NOMO-1 treated with dmso at 0.1 percent for 144 hours (cell line): ENCODE measurements at regions not wholly inside any gene's neighbourhood (a gene's known extent, or its start where the extent isn't known, plus 50 kb on each side); places are given as distances from the start of the nearest gene placed in this dataset.
"Not testable (repeated sequence)": the region's sequence is repeated elsewhere in the genome, so short reads cannot be mapped to it uniquely, and the experiment has no call there.

Experiments used
- DNase-seq: peaks from one replicate; lab custom pipeline; 2025; ENCODE audit not compliant: unreplicated experiment; lab: John Stamatoyannopoulos, UW

- DNase-seq = no peak
Observed at GRCh38 chr5:97576956-97577355, 393.9 kb upstream of the RIOK2 start.

- DNase-seq = not testable (repeated sequence)
Observed at GRCh38 chr5:97579977-97580376, 396.9 kb upstream of the RIOK2 start.

DNA sequence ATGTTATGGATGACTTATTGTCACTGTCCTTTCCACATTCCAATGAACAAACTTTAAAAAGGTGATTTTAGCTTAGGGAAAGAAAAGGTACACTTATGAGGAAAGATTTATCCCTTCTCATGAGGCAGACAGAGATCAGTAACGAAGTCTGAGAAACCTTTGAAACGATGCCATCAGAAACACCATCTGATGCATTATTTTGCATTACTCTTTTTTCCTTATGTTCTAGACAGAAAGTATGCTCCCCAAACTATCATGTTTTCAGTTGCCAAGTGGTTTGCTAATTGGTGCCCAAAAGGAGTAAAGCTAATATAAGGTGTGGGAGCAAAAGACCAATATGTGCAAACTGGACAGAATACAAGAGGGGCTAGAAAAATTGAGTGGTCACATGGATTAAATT lies 397.7 kb upstream of the RIOK2 start:
- DNase-seq = no peak

- no peak for DNase-seq
Observed at GRCh38 chr5:97591781-97592180, 408.7 kb upstream of the RIOK2 start.

DNA sequence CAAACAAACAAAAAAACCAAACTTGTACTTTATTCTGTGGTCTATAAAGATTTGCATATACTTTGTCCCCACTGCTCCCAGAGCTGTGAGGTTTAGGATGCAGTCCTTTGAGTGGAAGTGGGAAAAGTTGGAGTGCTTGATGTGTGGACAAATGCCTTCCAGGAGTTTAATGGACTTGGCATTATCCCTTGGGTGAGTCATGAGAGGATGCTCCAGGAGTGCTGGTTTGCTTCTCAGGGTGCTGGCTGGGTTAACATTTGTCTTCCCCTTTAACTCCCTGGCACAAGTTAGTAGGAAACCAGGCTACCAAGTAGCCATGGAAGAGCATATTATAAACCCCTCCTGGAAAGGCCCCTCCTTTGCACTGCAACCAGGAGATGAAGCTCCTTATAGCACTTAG lies 417.4 kb upstream of the RIOK2 start:
- DNase-seq = no peak

- no peak for DNase-seq
Observed at GRCh38 chr5:97601651-97602050, 418.6 kb upstream of the RIOK2 start.

GRCh38 chr5:97606531-97606930 lies 423.5 kb upstream of the RIOK2 start:
- DNase-seq = no peak

DNA sequence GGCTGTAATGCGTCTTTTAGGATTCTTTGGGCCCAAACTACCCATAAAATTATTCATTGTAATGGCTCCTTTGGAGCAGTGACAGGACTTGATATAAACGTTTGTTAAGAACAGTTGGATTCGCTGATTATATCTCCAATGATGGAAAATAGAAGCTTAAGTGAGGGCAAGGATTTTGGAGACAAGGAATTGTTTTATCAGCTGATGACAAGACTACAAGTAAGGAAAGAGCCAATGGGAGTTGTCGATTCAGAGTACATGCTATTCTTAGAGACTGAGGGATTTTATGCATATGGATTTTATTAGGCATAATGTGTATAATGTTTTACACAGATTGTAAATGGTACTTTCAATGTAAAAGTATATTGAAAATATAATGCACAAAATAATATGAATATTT lies 425.5 kb upstream of the RIOK2 start:
- no peak for DNase-seq

GRCh38 chr5:97618721-97619120 lies 435.7 kb upstream of the RIOK2 start:
- DNase-seq = no peak

DNA sequence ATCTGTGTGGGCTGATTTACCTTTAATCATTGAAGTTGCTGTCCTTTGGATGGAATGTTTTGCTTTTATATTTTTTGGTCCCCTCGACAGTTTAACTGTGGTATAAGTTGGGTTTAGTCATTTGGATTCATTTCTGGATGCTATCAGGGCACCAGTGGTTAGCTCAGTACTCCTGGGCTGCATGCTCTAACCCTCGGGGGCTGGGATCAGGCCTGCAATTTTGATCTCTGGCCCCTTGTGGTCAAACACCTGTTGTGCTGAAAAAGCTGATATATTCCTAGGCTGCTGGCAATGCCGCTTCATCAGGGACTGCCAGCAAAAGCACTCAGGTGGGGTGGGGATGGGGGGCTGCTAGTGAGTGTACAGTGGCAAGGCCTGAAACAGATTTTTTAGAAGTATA lies 440.4 kb upstream of the RIOK2 start:
- no peak for DNase-seq

DNA sequence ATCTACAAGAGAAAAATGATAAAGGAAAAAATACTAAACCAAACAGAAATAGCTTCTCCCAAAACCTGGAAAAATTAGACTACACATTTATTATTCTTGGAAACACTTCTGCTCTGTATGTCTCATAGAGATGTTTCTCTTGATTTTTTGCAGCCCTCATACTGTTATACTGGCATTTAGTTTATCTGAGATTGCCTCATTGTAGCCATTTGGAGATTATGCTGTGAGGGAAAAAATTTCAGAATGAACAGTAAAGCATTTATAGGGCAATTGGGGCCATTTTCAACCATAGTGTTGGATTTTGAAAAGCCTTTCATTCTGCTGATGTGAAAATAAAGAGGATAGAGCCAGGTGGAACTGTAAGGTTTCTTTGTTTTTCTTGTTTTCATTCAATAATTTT lies 441.8 kb upstream of the RIOK2 start:
- DNase-seq = no peak

DNA sequence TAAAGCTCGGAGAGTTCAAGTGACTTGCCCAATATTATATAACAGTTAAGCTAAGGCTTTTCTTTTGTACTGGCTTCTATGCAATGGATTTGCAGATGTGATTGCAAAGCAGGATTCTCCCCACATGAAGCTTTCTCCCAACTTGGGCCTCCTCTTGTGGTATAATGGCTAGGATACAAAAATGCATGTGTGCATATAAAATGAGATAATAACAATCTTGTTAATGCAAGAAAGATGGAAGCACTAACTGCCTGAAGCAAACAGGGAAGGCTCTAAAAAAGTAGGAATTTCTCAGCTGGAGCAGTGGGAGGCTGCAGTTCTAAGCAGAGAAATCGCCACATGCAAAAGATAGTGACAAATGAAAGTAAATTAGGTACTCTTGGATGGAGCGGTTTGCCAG lies 444.2 kb upstream of the RIOK2 start:
- DNase-seq = no peak

- DNase-seq = no peak
Observed at GRCh38 chr5:97628031-97628430, 445.0 kb upstream of the RIOK2 start.

DNA sequence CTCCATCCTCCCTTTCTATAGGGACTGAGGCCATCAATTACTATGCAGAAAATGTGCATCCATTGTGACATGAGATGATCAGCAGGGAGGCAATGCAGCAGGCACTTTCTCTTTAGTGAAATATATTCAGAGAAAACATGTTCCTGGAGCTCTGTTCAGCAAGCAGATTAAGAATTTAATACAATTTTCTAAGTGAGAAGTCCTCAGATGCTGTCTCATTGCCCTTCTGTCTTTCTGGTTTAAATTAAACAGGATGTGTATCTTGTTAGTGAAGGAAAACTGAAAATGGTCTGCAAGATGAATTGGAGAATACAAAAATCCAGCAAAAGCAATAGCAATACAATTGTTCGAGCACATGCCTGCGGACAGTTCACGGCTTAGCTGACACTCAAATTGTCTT lies 445.8 kb upstream of the RIOK2 start:
- no peak for DNase-seq

GRCh38 chr5:97629276-97629675 lies 446.2 kb upstream of the RIOK2 start:
- DNase-seq = no peak

DNA sequence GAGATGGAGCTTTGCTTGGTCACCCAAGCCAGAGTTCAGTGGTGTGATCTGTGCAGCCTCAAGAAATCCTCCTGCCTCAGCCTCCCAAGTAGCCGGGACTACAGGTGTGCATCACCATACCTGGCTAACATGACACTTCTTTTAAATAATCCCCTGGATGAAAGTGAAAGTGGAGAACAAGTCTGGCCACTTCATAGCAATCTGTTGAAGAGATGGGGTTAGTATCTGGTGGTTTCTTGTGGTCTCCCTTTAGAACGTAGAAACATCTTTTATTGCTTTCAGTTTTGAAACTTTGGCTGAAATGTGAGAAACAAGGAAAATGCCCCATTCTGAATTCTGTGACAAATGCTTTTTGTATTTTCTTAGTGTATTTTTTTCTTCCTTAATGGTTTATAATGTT lies 452.5 kb upstream of the RIOK2 start:
- no peak for DNase-seq

GRCh38 chr5:97636766-97637165 lies 453.7 kb upstream of the RIOK2 start:
- DNase-seq = no peak

GRCh38 chr5:97641081-97641480 lies 458.0 kb upstream of the RIOK2 start:
- DNase-seq = no peak

DNA sequence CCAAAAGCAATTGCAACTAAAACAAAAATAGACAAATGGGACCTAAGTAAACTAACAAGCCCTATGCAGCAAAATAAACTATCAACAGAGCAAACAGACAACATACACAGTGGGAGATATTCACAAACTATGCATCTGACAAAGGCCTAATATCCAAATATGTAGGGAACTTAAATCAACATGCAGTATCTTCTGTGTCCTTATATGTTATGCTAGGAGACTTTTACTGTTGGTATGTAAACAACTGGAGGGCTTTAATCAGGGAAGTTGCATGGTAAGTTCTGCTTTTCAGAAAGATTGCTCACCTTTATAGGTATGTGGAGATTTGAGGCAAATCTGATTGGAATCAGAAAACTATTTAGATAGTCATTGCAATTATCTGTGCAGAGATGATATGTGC lies 461.2 kb upstream of the RIOK2 start:
- no peak for DNase-seq

DNA sequence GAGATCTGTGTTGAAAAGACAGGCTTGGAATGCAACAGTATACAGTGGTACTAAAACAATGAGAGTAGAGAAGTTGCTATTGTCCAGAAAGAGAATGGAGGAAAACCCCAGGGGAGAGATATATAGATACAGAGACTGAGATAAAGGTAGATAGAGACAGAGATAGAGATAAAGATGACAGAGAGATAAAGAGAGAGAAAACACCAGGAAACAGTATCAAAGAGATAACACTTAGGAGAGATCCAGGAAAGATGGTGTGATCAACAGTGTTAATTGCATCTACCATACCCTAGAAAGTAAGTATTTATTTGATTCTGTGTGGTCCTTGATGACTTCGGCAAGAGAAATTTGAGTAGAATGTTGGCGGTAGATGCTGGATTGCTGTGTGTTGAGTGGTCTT lies 461.8 kb upstream of the RIOK2 start:
- DNase-seq = no peak

DNA sequence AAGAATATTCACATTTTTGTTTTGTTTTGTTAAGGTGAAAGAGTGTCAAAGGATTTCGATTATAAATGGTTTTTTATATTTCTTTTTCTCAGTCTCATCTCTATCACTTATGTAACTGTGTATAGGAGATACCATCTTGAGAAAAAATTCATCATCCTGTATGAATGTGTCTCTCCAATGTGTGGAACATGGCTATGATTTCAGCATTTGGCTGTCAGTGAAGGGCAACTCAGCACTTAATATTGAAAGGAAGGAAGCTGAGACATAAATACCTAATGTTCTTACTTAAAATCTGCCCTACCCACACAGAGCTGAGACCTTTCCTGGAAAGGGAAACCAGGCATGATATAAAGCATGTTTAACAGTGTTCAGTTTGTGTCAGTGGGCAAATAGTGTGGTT lies 474.2 kb upstream of the RIOK2 start:
- DNase-seq = no peak

- DNase-seq = no peak
Observed at GRCh38 chr5:97658116-97658900, 475.3 kb upstream of the RIOK2 start.

DNA sequence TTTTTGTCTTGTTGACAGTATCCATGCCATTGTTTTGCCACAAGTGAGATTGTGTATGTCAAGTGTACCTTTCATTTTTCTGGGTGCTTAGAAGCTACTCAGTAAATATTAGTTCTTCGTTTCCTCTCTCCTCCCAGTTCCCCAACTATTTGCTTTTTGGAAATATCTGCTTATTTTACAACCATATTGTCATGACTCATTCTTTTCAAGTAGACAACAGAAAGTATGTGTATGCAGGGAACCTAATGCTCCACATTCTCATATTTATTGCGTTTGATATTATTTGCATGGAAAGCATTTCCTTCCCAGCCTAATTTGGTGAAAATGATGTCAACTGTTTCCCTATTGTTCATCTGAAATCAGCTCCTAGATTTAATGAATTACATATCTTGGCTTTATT lies 483.7 kb upstream of the RIOK2 start:
- DNase-seq = no peak
